Aorta (tissue), 5 donors: ENCODE measurements at regions not wholly inside any gene's neighbourhood (a gene's known extent, or its start where the extent isn't known, plus 50 kb on each side); places are given as distances from the start of the nearest gene placed in this dataset.
A peak's percentile ranks its signal among the peaks of the same experiment; 100 is the strongest.

Source experiments
- ATAC-seq: fragments of 200-7000 bp; cut with Tn5 transposase; one replicate; pipeline ENCODE4 v1.9.1; 2022; ENCODE audit warnings: moderate library complexity; ENCODE audit not compliant: low FRiP score
- DNase-seq, 2 donors: peaks; one replicate each; pipeline ENCODE4 v3.0.0-alpha.2; 2020
- H3K27ac ChIP-seq, 2 donors: one replicate each; pipeline ENCODE4 v1.5.1; 2013; ENCODE audit warnings: low read length in 2 of 2, mild to moderate bottlenecking in 2 of 2, moderate library complexity in 2 of 2, control low read depth in 1 of 2, inconsistent platforms in 1 of 2, low read depth in 1 of 2
- H3K27me3 ChIP-seq, 2 donors: one replicate each; pipeline ENCODE4 v1.6.1; 2013; ENCODE audit warnings: control low read depth in 1 of 2, low read length in 1 of 2, mild to moderate bottlenecking in 1 of 2, moderate library complexity in 1 of 2; ENCODE audit not compliant: insufficient read depth in 2 of 2, control insufficient read depth in 1 of 2
- H3K36me3 ChIP-seq, 2 donors: one replicate each; pipeline ENCODE4 v1.6.1; 2013; ENCODE audit warnings: control low read depth in 1 of 2, low read length in 1 of 2, mild to moderate bottlenecking in 1 of 2; ENCODE audit not compliant: insufficient read depth in 2 of 2, control insufficient read depth in 1 of 2
- H3K4me1 ChIP-seq, 2 donors: one replicate each; pipeline ENCODE4 v1.6.1; 2013; ENCODE audit warnings: low read length in 2 of 2, control low read depth in 1 of 2, mild to moderate bottlenecking in 1 of 2, moderate library complexity in 1 of 2; ENCODE audit not compliant: insufficient read depth in 2 of 2, control insufficient read depth in 1 of 2
- H3K4me3 ChIP-seq, 2 donors: one replicate each; pipeline ENCODE4 v1.5.1; 2013; ENCODE audit warnings: low read length in 2 of 2, control low read depth in 1 of 2, mild to moderate bottlenecking in 1 of 2
- H3K9me3 ChIP-seq: one replicate; pipeline ENCODE4 v1.6.1; 2013; ENCODE audit warnings: mild to moderate bottlenecking, low read length; ENCODE audit not compliant: control insufficient read depth
- WGBS, 2 donors: extraction: QIAGEN DNeasy Blood & Tissue Kit; methylation state at CpG; one replicate each; pipeline ENCODE4 v1.1.7; 2013; 5-methylcytosine and 5-hydroxymethylcytosine counted together
- intact Hi-C, 2 donors: fragments of 100-400 bp; cut with DNase I; formaldehyde crosslinking; loops; one replicate each; pipeline versions ENCODE4 v1.14.2 to v1.15.0; 2022
- donor health status: healthy with polysubstance abuse.
- donor health status: Bipolar disorder and iron deficiency.
- donor health status: DM: no; HTN: no; CAD: no.
- donor health status: DM: no; HTN: no; CAD: no.
- donor health status: DM: yes; HTN: yes; CAD: no.

DNA sequence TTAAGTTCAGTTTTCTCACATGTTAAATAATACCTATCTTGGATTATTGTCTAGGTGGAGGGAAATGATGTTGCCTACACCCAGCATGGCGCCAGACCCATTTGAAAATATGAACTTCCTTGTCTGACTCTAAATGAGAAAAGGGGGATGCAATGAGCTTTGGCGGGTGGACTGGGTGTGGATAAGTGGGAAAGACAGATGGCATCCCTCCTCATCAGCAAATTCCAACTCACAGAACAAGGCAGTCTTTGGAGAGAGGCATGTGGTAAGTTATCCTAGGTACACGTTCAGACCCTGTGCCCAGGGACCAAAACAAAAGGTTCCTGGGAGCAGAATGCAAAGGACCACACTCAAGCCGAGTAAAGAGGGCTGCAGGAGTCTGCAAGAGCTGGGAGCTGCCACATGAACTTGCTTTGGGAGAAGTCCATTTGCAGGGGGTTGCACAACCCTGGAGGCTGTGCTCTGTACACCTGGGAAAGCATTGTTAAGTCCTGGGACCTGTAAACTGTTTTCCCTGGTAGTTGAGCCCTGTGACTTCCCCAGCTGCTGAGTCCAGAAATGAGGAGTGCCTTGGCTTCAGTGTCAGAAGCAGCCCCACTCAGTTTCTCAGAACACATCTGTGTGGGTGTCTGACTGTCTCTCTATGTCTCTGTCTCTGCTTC lies 102.3 kb upstream of the TPM1 start:
- H3K36me3 ChIP-seq, result no peaks in the 10 kb centered on the region
- no peak overlapping the region for H3K4me3 ChIP-seq
- no peaks in the 10 kb centered on the region for H3K9me3 ChIP-seq
- WGBS, 2 donors, result 44 to 48% methylated on average over 4 of the region's 4 CpGs
- DNase-seq (no peak), ATAC-seq (no peak)
- H3K27ac ChIP-seq, result peak overlapping the region; percentile 61 to 93
- no peaks in the 10 kb centered on the region for H3K27me3 ChIP-seq
- H3K4me1 ChIP-seq, result peaks cover 0 to 5% of the 10 kb centered on the region in 2 donors
- intact Hi-C loops, result loop anchor here (5.0 kb wide), 2 partner anchors 47 to 102 kb away; partner anchors contain the start of gene TPM1 (in 1 of the 2)

DNA sequence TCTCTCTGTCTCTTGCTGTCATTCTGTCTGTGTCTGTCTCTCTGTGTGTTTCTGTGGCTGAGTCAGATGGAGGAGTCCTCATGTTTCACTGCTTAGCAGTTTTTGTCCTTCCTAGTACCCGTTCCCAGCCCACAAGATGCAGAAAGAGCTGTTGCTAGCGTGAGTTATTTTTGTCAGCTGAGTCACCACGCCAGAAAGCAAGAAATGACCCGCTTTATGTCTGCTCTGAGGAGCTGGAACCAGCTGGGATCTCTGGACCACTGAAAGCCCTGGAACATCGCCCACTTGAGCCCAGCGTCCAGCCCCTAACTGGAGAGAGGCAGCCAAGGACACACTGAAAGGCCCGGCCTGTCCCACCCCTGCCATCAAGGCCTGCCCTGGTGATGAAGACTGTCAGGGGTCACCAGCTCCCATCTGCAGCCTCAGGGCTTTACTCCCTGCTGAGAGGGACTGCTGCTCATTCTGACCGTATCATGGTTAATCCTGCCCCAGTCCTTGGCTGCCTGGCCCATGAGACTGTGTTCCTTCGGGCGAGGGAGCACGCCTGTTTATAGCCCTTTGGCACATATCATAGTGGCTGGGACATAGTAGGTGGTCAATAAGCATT lies 101.7 kb upstream of the TPM1 start:
- ATAC-seq (peak; percentile 92), DNase-seq (peak; percentile 90 to 91)
- intact Hi-C loops, result loop anchor here (5.0 kb wide), 2 partner anchors 46 to 101 kb away; partner anchors contain the start of gene TPM1 (in 1 of the 2)
- H3K4me3 ChIP-seq, result no peak overlapping the region
- H3K27ac ChIP-seq, result peak overlapping the region; percentile 61 to 95
- no peaks in the 10 kb centered on the region for H3K9me3 ChIP-seq
- H3K36me3 ChIP-seq, result no peaks in the 10 kb centered on the region
- H3K27me3 ChIP-seq, result no peaks in the 10 kb centered on the region
- WGBS, 2 donors, result 3 to 4% methylated on average over 11 of the region's 11 CpGs
- H3K4me1 ChIP-seq, result peaks cover 0 to 5% of the 10 kb centered on the region in 2 donors

DNA sequence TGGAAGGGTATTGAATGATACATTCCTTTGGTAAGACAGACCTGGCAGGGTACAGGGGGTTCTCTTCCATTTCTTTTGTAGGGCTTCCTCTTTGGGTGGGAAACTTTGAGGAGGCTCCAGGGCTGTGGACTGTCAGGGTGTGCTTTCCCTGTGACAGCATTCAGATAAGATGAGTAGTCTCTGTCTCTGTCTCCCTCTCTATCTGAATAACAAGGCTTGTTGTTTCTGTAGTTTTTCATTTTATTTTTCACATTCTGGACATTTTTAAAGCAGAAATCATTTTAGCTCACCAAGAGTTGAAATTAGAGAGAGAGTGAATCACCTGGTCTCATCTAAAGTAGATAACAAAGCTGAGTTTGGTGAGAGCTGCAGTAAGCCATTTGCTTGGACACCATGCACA lies 100.8 kb upstream of the TPM1 start:
- peaks cover 0 to 5% of the 10 kb centered on the region in 2 donors for H3K4me1 ChIP-seq
- no peak for DNase-seq
- H3K27ac ChIP-seq, result peak overlapping the region in 1 of 2 donors; percentile 31
- no peaks in the 10 kb centered on the region for H3K9me3 ChIP-seq
- intact Hi-C loops, result loop anchor here (5.0 kb wide), 2 partner anchors 46 to 101 kb away; partner anchors contain the start of gene TPM1 (in 1 of the 2)
- no peaks in the 10 kb centered on the region for H3K27me3 ChIP-seq
- H3K36me3 ChIP-seq, result no peaks in the 10 kb centered on the region
- no peak overlapping the region for H3K4me3 ChIP-seq
- ATAC-seq, result no peak

DNA sequence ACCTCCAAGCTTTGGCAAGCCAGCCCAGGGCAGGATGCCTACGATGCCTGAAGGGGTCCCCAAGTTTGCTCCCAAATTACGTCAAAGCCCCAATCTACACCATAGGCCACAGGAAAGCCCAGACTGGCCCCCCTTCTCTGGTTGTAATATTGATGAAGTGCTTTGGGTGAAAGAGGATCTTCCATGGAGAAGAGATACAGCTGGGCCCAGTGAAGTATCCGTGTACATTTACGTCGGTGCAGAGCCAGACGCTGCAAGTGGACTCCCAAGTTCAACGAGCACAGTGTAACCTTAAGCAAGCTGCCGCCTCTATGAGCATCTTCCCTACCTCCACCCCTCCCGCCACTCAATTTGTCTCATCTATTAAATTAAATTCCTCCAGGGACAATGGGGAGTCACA lies 100.1 kb upstream of the TPM1 start:
- no peak for ATAC-seq
- Histone ChIP-seq H3K9me3 (no peaks in the 10 kb centered on the region), H3K27ac (no peak overlapping the region), H3K27me3 (no peaks in the 10 kb centered on the region), H3K4me1 (peaks cover 0 to 5% of the 10 kb centered on the region in 2 donors), H3K36me3 (no peaks in the 10 kb centered on the region), H3K4me3 (no peak overlapping the region)
- 95 to 96% methylated on average over 9 of the region's 9 CpGs for WGBS, 2 donors
- intact Hi-C loops, result loop anchor here (5.0 kb wide), 2 partner anchors 45 to 100 kb away; partner anchors contain the start of gene TPM1 (in 1 of the 2)
- no peak for DNase-seq

DNA sequence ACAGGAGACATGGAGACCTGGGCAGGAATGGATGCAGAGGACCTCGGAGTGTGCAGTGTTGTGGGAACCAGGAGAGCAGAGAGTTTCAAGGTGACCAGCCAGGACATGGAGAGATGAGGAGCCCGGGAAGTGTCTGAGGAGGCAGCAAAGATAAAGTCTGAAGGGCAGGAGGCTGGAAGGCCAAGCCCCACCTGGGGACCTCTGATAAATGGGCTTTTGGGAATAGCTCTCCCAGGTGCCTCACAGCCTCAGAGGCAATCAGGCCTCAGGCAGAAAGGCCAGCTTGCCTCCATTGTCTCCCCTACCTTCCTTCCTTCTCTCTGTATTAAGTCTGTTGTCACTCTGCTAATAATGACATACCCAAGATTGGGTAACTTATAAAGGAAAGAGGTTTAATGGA lies 97.5 kb upstream of the TPM1 start:
- intact Hi-C loops, result no loop called here
- no peak overlapping the region for H3K4me3 ChIP-seq
- WGBS, 2 donors, result 95 to 96% methylated on average over 2 of the region's 2 CpGs
- H3K4me1 ChIP-seq, result peaks cover 0 to 5% of the 10 kb centered on the region in 2 donors
- no peak for ATAC-seq
- H3K27ac ChIP-seq, result no peak overlapping the region
- no peaks in the 10 kb centered on the region for H3K36me3 ChIP-seq
- no peaks in the 10 kb centered on the region for H3K27me3 ChIP-seq
- no peak for DNase-seq
- no peaks in the 10 kb centered on the region for H3K9me3 ChIP-seq

DNA sequence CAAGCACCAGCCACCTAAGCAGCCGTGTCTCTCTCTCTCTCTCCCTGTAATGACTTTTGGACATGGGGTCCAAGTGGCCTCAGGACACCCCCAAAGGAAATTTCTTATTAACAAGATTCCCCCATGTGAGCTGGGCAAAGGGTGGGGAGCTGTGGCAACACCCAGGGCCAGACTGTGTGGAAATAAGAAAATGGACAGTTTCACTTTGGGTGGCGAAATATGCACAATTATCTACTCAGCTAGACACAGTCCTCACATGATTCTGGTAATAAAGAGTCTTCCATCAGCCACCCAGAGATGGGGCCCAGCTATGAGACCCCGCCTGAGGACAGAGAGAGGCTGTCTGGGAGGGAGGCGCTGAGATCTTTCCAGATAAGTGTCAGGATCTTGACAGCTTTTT lies 96.8 kb upstream of the TPM1 start:
- no peaks in the 10 kb centered on the region for H3K9me3 ChIP-seq
- H3K27me3 ChIP-seq, result no peaks in the 10 kb centered on the region
- H3K36me3 ChIP-seq, result no peaks in the 10 kb centered on the region
- 94% methylated on average over 4 of the region's 4 CpGs for WGBS, 2 donors
- no peak for ATAC-seq
- no peak overlapping the region for H3K4me3 ChIP-seq
- no peaks in the 10 kb centered on the region for H3K4me1 ChIP-seq
- intact Hi-C loops, result no loop called here
- H3K27ac ChIP-seq, result no peak overlapping the region
- DNase-seq, result no peak

DNA sequence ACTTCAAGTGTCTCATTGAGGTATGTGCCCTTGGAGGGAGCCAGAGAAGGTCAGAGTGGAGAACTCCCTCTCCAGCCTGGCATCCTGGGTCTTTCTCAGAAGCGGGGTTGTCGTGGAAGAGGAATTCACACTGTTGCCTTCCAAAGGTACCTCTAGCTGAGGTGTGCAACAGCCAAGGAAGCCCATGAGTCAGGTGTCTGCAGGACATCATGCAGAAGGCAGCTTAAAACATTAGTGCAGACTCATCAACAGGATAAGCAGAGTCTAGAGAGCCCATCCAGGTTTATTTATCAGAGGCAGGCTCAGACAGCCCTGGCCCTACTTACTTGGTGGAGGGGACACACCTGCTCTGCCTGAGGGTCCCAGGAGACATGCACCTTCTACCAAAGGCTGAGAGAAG lies 95.6 kb upstream of the TPM1 start:
- no peaks in the 10 kb centered on the region for H3K27me3 ChIP-seq
- H3K9me3 ChIP-seq, result no peaks in the 10 kb centered on the region
- no peaks in the 10 kb centered on the region for H3K36me3 ChIP-seq
- no peak overlapping the region for H3K27ac ChIP-seq
- intact Hi-C loops, result no loop called here
- no peak overlapping the region for H3K4me3 ChIP-seq
- DNase-seq (no peak), ATAC-seq (no peak)
- no peaks in the 10 kb centered on the region for H3K4me1 ChIP-seq
- 98 to 100% methylated on average over 2 of the region's 2 CpGs for WGBS, 2 donors

DNA sequence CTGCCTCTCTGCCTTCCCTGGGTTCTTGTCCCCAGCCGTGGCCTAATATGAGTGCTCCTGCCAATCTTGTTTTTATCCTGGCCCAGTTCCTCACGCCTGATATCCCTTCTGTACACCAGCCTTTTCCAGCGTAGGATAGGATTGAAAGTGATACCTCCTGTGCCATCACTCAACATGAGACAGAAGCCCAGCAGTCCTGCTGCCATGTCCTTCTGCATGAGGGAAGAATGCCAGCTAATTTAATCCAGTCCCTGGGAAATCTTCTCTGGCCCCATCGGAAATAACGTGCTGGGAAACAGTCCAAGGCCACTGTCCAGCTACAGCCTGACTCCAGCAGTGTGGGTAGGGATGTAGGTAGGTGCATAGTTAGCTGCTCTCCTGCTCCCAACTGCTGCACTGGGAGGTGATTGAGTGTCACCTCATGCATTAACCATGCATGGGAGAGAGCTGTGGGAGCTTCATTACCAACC lies 92.0 kb upstream of the TPM1 start:
- Histone ChIP-seq H3K36me3 (no peaks in the 10 kb centered on the region), H3K4me1 (no peaks in the 10 kb centered on the region), H3K4me3 (no peak overlapping the region), H3K27ac (no peak overlapping the region), H3K9me3 (no peaks in the 10 kb centered on the region), H3K27me3 (no peaks in the 10 kb centered on the region)
- intact Hi-C loops, result no loop called here
- whole genome bisulfite sequencing, 2 donors, result 23 to 39% methylated on average over 5 of the region's 5 CpGs
- no peak for DNase-seq
- ATAC-seq, result no peak

DNA sequence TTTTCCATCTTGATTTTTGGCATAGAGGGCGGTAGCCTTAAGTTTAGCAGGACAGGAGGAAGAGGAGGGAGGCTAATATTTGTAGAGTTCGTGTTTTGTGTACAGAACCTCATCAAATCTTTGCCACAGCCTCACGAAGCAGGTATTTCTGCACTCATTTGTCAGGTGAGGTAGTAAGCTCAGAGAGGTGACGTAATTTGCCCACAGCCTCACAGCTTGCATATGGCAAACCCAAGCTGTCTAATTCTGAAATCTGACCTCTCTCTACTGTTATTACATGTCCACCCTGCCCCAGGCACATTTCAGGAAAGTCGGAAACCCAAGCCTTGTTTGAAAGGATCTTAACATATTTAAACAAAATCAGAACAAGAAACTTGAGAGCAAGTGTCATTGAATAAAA lies 91.1 kb upstream of the TPM1 start:
- DNase-seq, result no peak

More for the DNA sequence above, 91.1 kb upstream of the TPM1 start:
- Histone ChIP-seq H3K36me3 (no peaks in the 10 kb centered on the region), H3K9me3 (no peaks in the 10 kb centered on the region), H3K27me3 (no peaks in the 10 kb centered on the region), H3K4me3 (no peak overlapping the region), H3K4me1 (no peaks in the 10 kb centered on the region), H3K27ac (no peak overlapping the region)
- intact Hi-C loops, result no loop called here
- no peak for ATAC-seq
- WGBS, 2 donors, result 95 to 99% methylated on average over 5 of the region's 5 CpGs
